ENCODE measurements at regions not wholly inside any gene's neighbourhood (a gene's known extent, or its start where the extent isn't known, plus 50 kb on each side); places are given as distances from the start of the nearest gene placed in this dataset.
A peak's percentile ranks its signal among the peaks of the same experiment; 100 is the strongest.

GRCh38 chr14:22699801-22700564 lies 55.8 kb upstream of the OR6J1 start:
- no peaks in the 10 kb centered on the region for H3K4me1 ChIP-seq
- 57 to 67% (median 63%) methylated on average over 8 of the region's 8 CpGs for WGBS, 4 donors
- no peaks in the 10 kb centered on the region for H3K36me3 ChIP-seq
- ATAC-seq: peak in 3 of 4 donors; percentile 39 to 54 (median 54)
- no peak for TF ChIP-seq POLR2A (IDR thresholded peaks at IDR 0.05)
- TF ChIP-seq CTCF (IDR thresholded peaks at IDR 0.05): no peak
- H3K4me3 ChIP-seq: no peak overlapping the region
- no peak overlapping the region for H3K27ac ChIP-seq
- no peak for DNase-seq
- intact Hi-C loops (cut with DNase I): no loop called here
- no peaks in the 10 kb centered on the region for H3K9me3 ChIP-seq
- peaks cover 0 to 15% (median 0%) of the 10 kb centered on the region in 9 donors for H3K27me3 ChIP-seq

GRCh38 chr14:22713631-22713950 lies 52.9 kb upstream of the OXA1L start:
- H3K27ac ChIP-seq: no peak overlapping the region
- DNase-seq (no peak), ATAC-seq (no peak)
- TF ChIP-seq POLR2A (IDR thresholded peaks at IDR 0.05): no peak
- no peak for TF ChIP-seq CTCF (IDR thresholded peaks at IDR 0.05)
- H3K27me3 ChIP-seq: peaks cover 0 to 44% (median 13%) of the 10 kb centered on the region in 9 donors
- H3K4me3 ChIP-seq: peak overlapping the region in 9 of 12 donors; percentile 28 to 53 (median 43)
- intact Hi-C loops (cut with DNase I): loop anchor here in 2 of 10 donors (10.0 kb wide), 2 partner anchors 119 to 149 kb away; partner anchors contain the start of gene ABHD4 (in 1 of the 2)
- WGBS, 4 donors: 68 to 77% (median 72%) methylated on average over 9 of the region's 9 CpGs
- no peaks in the 10 kb centered on the region for H3K9me3 ChIP-seq
- no peaks in the 10 kb centered on the region for H3K36me3 ChIP-seq
- H3K4me1 ChIP-seq: peaks cover 0 to 9% (median 0%) of the 10 kb centered on the region in 12 donors

- Histone ChIP-seq H3K9me3 (no peaks in the 10 kb centered on the region), H3K27ac (no peak overlapping the region), H3K4me1 (peaks cover 0 to 9% (median 0%) of the 10 kb centered on the region in 12 donors), H3K36me3 (no peaks in the 10 kb centered on the region), H3K27me3 (peaks cover 0 to 27% (median 6%) of the 10 kb centered on the region in 9 donors), H3K4me3 (no peak overlapping the region)
- TF ChIP-seq POLR2A (IDR thresholded peaks at IDR 0.05) (no peak), CTCF (IDR thresholded peaks at IDR 0.05) (no peak)
- WGBS, 4 donors: 75 to 84% (median 76%) methylated on average over 7 to 8 of the region's 8 CpGs
- no peak for ATAC-seq
- intact Hi-C loops (cut with DNase I): loop anchor here in 2 of 10 donors (10.0 kb wide), 2 partner anchors 120 to 150 kb away; partner anchors contain the start of gene ABHD4 (in 1 of the 2)
- no peak for DNase-seq
These were observed 51.2 kb upstream of the OXA1L start for GRCh38 chr14:22715186-22715812.

- H3K27me3 ChIP-seq: peaks cover 0 to 23% (median 3%) of the 10 kb centered on the region in 9 donors
- peaks cover 0 to 9% (median 0%) of the 10 kb centered on the region in 12 donors for H3K4me1 ChIP-seq
- no peak overlapping the region for H3K4me3 ChIP-seq
- 81 to 94% (median 89%) methylated on average over 1 of the region's 1 CpG for WGBS, 4 donors
- intact Hi-C loops (cut with DNase I): loop anchor here in 2 of 10 donors (10.0 kb wide), 2 partner anchors 121 to 151 kb away; partner anchors contain the start of gene ABHD4 (in 1 of the 2)
- ATAC-seq (no peak), DNase-seq (no peak)
- H3K9me3 ChIP-seq: no peaks in the 10 kb centered on the region
- H3K27ac ChIP-seq: no peak overlapping the region
- H3K36me3 ChIP-seq: no peaks in the 10 kb centered on the region
- TF ChIP-seq POLR2A (IDR thresholded peaks at IDR 0.05): no peak
These were observed 50.6 kb upstream of the OXA1L start for GRCh38 chr14:22715890-22716289.
